ENCODE measurements at regions not wholly inside any gene's neighbourhood (a gene's known extent, or its start where the extent isn't known, plus 50 kb on each side); places are given as distances from the start of the nearest gene placed in this dataset.
"Not testable (repeated sequence)": the region's sequence is repeated elsewhere in the genome, so short reads cannot be mapped to it uniquely, and the experiment has no call there.

DNA sequence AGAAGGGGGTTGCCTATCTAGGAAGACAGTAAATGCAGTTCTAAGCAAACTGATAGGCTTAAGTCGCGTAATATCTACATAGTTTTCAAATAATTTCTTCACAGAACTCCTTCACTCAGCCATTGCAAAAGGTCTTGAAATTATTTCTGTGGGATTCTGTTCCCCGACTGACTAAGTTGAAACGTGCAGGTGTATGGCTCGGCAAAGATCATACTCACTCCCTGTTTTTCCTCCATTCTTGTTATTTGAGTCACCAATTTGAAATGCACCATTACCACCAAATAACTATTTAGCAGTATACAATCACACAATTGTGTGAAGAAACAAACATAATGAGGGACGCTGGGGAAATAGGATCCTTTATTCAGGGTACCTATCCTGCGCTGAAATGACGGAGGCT, 771.1 kb downstream of the GATA3 start:
- no peak for DNase-seq

GRCh38 chr10:8829592-8829991, 775.1 kb downstream of the GATA3 start:
- DNase-seq = no peak

DNA sequence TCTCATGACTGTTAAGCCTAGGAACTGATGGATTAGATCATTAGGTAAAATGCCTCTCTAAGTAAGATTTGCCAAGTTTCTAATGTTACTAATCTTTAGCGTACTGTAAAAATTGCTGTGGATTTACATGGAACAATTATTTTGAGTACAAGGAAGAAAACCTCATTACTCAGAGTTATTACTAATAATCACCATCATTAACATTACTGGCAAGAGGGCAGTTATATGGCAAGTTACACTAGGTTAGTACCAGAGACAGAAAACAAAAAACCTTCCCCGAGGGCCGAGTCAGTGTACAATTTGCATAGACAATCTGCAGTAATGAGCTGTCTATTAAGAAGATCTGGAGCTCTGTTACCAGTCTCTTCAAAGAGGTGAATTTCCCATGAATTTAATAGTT, 775.6 kb downstream of the GATA3 start:
- no peak for DNase-seq

DNA sequence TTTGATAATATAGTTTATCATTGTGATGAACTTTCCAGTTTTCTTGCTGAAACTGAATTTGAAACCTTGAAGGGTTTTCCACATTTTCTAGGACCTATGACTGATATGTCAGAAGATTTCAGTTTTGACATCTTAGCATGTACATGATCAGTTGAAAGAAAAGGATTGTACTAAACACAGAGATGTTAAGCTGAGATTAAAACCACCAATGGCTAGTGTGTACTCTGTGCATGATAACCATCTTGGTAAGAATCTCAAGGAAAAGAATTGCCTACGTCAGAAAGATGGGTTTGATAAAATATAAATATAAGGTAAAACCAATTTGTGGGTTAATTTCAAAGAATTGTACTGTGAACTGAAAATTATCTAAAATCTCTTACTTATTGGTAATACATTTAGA, 776.4 kb downstream of the GATA3 start:
- no peak for DNase-seq

- no peak for DNase-seq
These were observed 781.1 kb downstream of the GATA3 start for GRCh38 chr10:8835453-8836167.

GRCh38 chr10:8840356-8840755, 785.9 kb downstream of the GATA3 start:
- no peak for DNase-seq

GRCh38 chr10:8844141-8844540, 789.7 kb downstream of the GATA3 start:
- DNase-seq = no peak

DNA sequence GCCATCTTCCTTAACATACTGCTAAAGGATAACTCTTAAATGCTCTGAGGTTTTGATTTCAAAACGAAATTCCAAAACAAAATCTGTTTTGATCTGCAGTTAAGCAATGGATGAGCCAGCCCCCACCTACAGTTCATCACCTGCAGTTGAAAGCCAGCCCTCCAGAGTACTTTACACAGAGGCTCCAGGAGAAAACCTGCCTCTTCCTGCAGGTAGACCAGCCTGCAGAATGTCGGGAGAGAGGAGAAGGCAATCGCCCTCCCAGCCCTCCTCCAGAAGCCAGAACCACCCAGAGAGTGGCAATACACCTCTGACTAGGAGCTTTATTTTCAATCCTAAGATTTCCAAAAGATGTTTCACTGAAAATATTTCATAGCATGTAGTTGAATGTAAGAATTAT, 798.1 kb downstream of the GATA3 start:
- DNase-seq = no peak

- no peak for DNase-seq
These were observed 798.6 kb downstream of the GATA3 start for GRCh38 chr10:8853048-8853447.

GRCh38 chr10:8868924-8869323, 814.4 kb downstream of the GATA3 start:
- not testable (repeated sequence) for DNase-seq

GRCh38 chr10:8873310-8873709, 818.8 kb downstream of the GATA3 start:
- no peak for DNase-seq

DNA sequence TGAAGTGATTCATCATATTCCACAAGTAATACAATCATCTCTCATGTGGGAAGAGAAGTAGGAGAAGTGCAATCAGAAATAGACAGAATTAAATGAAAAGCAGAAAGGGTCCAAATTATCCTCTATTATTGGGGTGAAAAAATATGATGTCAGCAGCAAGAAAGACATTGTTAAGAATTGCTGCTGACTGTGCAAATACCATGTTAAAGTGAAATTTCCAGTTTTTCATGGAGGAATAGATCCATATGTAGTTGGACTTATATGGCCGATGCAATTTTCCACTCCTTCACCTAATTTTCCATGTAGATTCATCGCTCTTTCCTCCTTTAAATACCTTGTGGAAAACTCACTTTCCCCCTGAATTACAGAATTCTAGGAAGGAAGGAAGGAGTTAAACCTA, 819.8 kb downstream of the GATA3 start:
- no peak for DNase-seq

DNA sequence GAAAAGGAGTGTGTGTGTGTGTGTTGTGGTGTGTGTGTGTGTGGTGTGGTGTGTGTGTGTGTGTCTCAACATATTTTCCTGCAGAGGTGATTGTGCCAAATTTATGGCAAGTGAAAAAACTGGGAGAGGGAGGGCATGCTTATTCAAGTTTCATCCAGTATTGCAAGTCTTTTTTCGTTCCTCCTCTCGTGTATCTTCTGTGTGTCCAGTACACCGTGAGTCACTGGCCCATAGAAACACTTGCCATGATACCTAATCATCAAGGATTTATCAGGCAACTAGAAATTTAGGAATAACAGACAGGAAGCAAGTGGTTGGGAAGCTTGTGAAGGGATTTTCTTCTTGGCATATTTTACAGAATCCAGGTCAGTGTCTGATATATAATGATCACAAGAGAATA, 820.5 kb downstream of the GATA3 start:
- no peak for DNase-seq

DNA sequence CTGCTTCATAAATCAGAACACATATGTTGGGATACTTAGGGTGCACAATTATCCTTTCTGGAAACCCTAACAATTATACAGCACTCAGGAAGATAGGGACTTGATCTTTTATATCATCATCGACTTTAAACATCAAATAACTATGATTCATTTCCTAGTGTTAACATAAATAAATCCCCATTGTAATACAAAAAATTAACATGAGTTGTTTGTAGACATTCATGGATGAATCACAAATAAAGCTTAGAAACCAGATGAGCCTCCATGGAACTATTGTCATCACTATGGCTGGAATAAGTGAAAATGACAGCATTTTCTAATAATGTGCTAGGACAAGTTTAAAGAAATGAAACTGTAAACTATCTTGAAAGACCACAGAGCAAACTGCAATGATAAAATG, 821.7 kb downstream of the GATA3 start:
- DNase-seq = no peak

DNA sequence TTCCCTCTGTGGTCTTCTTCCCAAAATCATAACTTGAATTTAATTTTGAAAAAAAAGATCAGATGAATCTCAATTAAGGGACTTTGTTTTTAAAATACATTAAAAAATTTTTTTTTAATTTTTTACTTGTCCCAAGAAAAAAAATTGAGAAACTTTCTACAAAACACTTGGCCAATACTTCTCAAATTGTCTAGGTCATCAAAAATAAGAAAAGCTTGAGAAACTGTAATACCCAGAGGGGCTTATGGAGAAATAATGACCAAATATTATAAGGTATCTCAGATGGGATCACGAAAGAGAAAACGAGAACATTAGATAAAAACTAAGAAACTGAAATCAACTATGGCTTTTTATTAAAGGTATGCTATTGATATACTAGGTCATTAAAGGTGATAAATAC, 835.0 kb downstream of the GATA3 start:
- DNase-seq = no peak

GRCh38 chr10:8893102-8893501, 838.6 kb downstream of the GATA3 start:
- DNase-seq = no peak

DNA sequence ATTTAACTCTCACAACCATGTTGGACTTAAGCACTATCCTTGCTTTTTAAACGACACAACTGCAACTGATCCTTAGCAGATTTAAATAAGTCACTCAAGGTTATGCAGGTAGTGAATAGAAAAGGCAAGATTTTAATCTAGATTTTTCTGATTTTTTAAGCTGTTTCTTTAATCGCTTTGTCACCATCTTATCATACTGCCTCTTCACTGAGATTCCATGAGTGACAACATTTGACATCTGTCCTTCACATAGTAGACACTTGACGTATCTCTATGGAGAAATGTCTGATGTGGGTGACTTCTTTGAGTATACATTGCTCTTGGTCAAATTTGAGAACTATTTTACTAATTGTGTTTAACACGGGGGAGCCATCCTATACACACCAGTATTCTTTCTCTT, 839.7 kb downstream of the GATA3 start:
- DNase-seq = no peak

- DNase-seq = no peak
These were observed 843.3 kb downstream of the GATA3 start for GRCh38 chr10:8897769-8898168.

DNA sequence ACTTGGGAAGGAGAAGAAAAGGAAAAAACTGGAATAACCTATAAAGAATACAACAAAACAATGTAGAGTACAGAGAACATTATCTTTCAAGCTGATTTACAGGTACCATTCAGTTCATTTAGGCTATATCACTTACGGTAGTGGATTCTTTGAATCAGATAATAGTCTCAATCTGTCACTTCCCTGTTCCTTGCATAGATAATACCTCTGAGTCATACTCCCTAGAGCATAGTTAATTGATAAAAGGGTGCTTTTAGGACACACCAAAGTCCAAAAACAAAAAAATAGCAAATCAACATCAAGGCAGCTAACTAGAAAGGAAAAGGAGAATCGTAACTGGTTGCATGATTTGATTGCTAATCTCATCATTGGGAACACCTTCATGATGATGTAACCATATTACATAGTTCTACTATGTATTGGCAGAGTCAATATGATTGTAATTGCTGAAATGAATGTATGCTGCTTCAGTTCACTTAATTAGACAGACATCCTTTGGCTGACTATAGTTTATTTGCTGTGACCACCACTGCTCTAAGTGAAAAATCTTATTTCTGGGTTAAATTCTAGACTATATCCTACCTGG, 844.4 kb downstream of the GATA3 start:
- no peak for DNase-seq

DNA sequence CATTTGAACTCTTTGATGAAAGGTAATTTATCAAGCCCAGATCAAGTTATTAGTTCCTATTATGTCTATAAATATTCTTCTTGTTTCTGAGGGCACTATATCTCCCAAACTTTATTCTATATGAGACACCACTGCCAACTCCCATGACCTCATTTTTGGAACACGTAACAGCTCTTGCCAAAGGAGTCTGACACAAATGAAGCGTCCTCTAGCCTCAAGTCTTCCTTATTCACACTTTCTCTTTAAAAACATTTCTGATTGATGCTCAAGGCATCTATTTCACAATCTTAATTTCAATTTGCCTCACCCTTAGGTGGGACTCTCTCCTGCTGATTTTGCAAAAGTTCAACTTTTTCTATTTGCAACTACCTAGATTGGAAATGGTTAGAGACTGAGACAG, 848.4 kb downstream of the GATA3 start:
- no peak for DNase-seq

GRCh38 chr10:8908013-8908412, 853.5 kb downstream of the GATA3 start:
- DNase-seq = no peak

DNA sequence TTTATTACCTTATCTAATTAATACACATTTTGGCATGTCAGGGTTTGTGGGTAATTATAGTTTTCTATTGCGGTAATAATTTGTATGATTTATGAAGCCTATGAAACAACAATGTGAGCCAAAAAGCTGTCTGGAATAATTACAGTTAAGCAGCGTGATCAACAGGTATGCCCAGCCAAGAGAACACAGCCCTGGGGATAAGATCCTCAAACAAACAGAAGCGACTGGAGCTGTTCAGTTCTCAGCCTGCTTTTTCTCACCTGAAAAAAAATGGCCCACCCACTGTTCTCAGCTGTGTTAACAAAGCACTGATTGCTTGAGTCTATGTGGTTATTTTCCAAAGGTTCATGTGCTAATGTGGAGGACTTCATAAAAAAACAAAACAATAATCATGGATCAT, 855.8 kb downstream of the GATA3 start:
- DNase-seq = no peak

- DNase-seq = no peak
These were observed 856.5 kb downstream of the GATA3 start for GRCh38 chr10:8911032-8911431.

DNA sequence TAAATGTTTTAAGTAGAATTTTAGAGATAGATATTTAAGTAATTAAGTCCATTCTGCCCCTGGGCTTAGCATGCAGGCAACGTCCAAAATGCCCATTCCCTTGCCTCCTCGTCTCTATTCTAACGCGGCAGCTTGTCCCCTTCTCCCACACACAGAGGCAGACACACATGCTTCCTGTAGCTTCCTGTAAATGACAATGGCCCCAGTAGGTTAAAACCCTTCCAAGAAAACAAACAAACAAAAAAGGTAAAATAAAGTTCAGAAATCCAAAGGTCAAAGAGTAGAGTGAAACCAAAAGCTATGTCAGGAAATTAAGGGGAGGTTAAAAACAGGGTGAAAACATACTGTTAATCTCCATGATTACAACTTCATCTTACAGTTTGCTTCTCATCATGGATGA, 857.6 kb downstream of the GATA3 start:
- DNase-seq = no peak

- no peak for DNase-seq
These were observed 859.2 kb downstream of the GATA3 start for GRCh38 chr10:8913720-8914119.
